Panc1 (cell line): ENCODE measurements at regions not wholly inside any gene's neighbourhood (a gene's known extent, or its start where the extent isn't known, plus 50 kb on each side); places are given as distances from the start of the nearest gene placed in this dataset.

Experiments used
- CTCF ChIP-seq: fragments of 450-650 bp; IDR thresholded peaks from 2 replicates; pipeline ENCODE4 v1.5.1; 2017; ENCODE audit warnings: mild to moderate bottlenecking
- POLR2AphosphoS5 ChIP-seq: IDR thresholded peaks from 2 replicates; pipeline ENCODE4 v1.6.1; 2012; ENCODE audit warnings: mild to moderate bottlenecking, low read depth, low read length, moderate library complexity
- REST ChIP-seq, 2 experiments: IDR thresholded peaks; 2 replicates each; pipeline ENCODE4 v1.6.1; 2011 to 2012; ENCODE audit warnings: low read depth in 2 of 2, control low read depth in 1 of 2, low read length in 1 of 2, mild to moderate bottlenecking in 1 of 2, moderate library complexity in 1 of 2; ENCODE audit not compliant: insufficient read depth in 1 of 2
- SIN3A ChIP-seq: IDR thresholded peaks from 2 replicates; pipeline ENCODE4 v1.6.1; 2012; ENCODE audit warnings: low read depth, mild to moderate bottlenecking, low read length, moderate library complexity, borderline replicate concordance; ENCODE audit not compliant: insufficient read depth
- TCF7L2 ChIP-seq: IDR thresholded peaks from 2 replicates; pipeline ENCODE4 v1.6.1; 2011; ENCODE audit warnings: mild to moderate bottlenecking, low read depth, low read length, inconsistent platforms

GRCh38 chr3:169009453-169009852, 654.1 kb downstream of the MECOM start:
- TF ChIP-seq POLR2AphosphoS5: no peak
- no peak for TF ChIP-seq CTCF
- TF ChIP-seq SIN3A: no peak
- no peak for TF ChIP-seq REST (IDR thresholded peaks at IDR 0.05; ENCODE audit: insufficient read depth in 1 of 2, low read depth in 2 of 2, low read length in 1 of 2)
- TF ChIP-seq TCF7L2: no peak
